ENCODE measurements at regions not wholly inside any gene's neighbourhood (a gene's known extent, or its start where the extent isn't known, plus 50 kb on each side); places are given as distances from the start of the nearest gene placed in this dataset.

DNA sequence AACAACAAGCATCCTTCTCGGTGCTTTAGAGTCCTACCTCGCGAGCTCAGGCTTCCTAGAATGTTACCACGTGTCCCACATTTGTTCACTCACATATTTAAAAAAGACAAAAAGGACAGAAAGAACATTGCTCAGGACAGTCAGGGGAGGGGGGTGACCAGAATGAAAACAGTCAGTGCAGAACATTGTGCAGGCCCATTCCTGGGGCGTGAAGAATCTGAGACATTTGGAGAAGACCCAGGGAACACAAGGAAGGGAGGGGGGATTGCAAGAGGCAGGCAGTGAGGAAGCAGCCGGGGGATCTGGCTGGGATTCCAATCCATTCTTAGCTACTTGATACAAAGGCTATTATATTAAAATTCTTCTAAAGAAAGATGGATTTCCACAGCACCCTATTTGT is 270.4 kb upstream of the CITED2 start:
- TF ChIP-seq, protein P1, sequence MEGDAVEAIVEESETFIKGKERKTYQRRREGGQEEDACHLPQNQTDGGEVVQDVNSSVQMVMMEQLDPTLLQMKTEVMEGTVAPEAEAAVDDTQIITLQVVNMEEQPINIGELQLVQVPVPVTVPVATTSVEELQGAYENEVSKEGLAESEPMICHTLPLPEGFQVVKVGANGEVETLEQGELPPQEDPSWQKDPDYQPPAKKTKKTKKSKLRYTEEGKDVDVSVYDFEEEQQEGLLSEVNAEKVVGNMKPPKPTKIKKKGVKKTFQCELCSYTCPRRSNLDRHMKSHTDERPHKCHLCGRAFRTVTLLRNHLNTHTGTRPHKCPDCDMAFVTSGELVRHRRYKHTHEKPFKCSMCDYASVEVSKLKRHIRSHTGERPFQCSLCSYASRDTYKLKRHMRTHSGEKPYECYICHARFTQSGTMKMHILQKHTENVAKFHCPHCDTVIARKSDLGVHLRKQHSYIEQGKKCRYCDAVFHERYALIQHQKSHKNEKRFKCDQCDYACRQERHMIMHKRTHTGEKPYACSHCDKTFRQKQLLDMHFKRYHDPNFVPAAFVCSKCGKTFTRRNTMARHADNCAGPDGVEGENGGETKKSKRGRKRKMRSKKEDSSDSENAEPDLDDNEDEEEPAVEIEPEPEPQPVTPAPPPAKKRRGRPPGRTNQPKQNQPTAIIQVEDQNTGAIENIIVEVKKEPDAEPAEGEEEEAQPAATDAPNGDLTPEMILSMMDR (conservative IDR thresholded peaks at IDR 0.05): no peak
- peaks cover 4% of the 10 kb centered on the region for H3K36me3 Mint-ChIP-seq (ENCODE audit: low read depth)
- peak overlapping the region; percentile 58 for H3K27ac Mint-ChIP-seq (ENCODE audit: unreplicated experiment)
- H3K4me3 Mint-ChIP-seq: no peak overlapping the region
- peaks cover 7% of the 10 kb centered on the region for H3K9me3 Mint-ChIP-seq
- H3K4me1 Mint-ChIP-seq: peaks cover 34% of the 10 kb centered on the region
- H3K27me3 Mint-ChIP-seq (ENCODE audit: low read depth): no peaks in the 10 kb centered on the region
- no peak for DNase-seq (ENCODE audit: low read depth, low spot score)

DNA sequence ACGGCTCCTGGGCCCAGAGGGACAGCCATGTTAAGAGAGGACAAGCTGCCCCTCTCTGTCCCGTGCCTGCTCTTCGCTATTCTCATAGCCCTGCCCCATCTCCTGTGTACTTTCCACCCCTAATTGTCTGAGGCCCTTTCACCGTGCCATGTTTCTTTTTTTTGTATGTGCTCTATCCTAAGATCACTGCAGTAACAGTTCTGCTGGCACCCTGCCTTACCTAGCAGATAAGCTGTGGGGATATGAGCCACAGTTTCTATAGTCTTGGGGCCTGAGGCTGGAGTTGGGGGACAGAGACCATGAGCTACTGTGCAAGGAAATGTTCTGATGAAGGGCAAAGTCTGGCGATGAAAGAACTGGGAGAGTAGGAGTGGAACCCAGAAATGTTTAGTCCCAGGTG is 269.5 kb upstream of the CITED2 start:
- no peak for DNase-seq (ENCODE audit: low read depth, low spot score)
- H3K4me1 Mint-ChIP-seq: peaks cover 26% of the 10 kb centered on the region
- no peaks in the 10 kb centered on the region for H3K27me3 Mint-ChIP-seq (ENCODE audit: low read depth)
- H3K9me3 Mint-ChIP-seq: peaks cover 9% of the 10 kb centered on the region
- no peak overlapping the region for H3K4me3 Mint-ChIP-seq
- H3K36me3 Mint-ChIP-seq (ENCODE audit: low read depth): peaks cover 2% of the 10 kb centered on the region
- TF ChIP-seq, protein P1 (conservative IDR thresholded peaks at IDR 0.05): no peak
- no peak overlapping the region for H3K27ac Mint-ChIP-seq (ENCODE audit: unreplicated experiment)

DNA sequence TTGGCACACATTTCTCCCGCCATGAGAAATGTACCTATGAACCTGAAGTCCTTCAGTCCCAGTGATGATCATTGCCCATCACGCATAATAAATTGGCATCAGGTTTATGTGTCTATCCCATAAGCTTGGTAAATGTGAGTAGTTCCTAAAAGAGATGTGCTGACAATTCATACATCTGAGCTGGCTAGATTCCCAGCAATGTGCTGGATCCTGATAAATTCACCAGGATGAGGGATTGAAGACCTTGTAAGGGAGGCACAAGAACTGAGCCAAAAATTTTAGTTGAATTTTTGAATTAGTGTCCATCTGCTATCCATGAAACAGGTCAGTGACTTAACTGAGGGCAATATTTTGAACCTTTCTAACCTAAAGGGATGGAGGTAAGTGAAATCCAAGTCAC is 267.9 kb upstream of the CITED2 start:
- H3K4me1 Mint-ChIP-seq: peaks cover 12% of the 10 kb centered on the region
- no peaks in the 10 kb centered on the region for H3K27me3 Mint-ChIP-seq (ENCODE audit: low read depth)
- no peak for DNase-seq (ENCODE audit: low read depth, low spot score)
- TF ChIP-seq, protein P1 (conservative IDR thresholded peaks at IDR 0.05): no peak
- H3K27ac Mint-ChIP-seq (ENCODE audit: unreplicated experiment): no peak overlapping the region
- no peak overlapping the region for H3K4me3 Mint-ChIP-seq
- H3K9me3 Mint-ChIP-seq: peaks cover 9% of the 10 kb centered on the region
- H3K36me3 Mint-ChIP-seq (ENCODE audit: low read depth): peaks cover 2% of the 10 kb centered on the region

DNA sequence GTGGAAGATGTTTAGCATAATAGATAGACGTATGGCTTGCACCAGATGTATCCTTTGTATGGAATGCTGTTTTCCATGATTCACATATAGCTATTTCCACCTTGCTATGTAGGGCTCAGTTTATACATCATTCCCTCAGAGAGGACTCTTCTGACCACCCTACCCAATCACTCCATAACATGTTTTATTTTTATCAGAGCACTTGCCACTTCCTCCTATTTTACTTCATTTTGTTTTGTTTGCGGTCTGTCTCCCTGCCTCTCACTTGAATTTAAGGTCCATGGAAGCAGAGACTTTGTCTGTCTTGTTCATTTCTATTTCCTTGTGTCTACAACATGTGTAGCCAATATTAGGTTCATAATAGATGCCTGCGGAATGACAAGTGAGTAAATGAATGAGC is 266.9 kb upstream of the CITED2 start:
- Mint-ChIP-seq H3K9me3 (peaks cover 3% of the 10 kb centered on the region), H3K27ac (ENCODE audit: unreplicated experiment) (no peak overlapping the region)
- TF ChIP-seq, protein P1 (conservative IDR thresholded peaks at IDR 0.05): no peak

DNA sequence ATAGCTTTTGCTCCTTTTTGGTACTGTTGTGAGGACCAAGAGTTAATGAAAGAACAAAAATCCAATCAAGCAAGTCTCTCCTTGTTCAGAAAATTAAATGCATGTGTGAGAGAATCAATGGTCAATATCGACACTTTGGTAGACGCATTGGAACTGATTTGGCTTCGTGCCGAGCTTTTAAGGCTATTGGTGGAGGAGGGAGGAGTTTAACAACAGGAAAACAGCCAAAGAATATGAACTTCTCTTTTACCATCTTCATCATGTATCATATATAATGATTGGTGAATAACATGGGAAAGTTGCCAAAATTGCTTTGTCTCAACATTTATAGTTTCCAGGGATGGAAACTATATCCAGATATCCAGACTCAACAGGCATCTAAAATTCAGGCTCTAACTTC is 266.5 kb upstream of the CITED2 start:
- Mint-ChIP-seq H3K9me3 (peaks cover 2% of the 10 kb centered on the region), H3K36me3 (ENCODE audit: low read depth) (no peaks in the 10 kb centered on the region), H3K4me1 (peaks cover 12% of the 10 kb centered on the region), H3K27ac (ENCODE audit: unreplicated experiment) (no peak overlapping the region), H3K27me3 (ENCODE audit: low read depth) (no peaks in the 10 kb centered on the region), H3K4me3 (no peak overlapping the region)
- no peak for DNase-seq (ENCODE audit: low read depth, low spot score)
- TF ChIP-seq, protein P1 (conservative IDR thresholded peaks at IDR 0.05): no peak

More for the DNA sequence above, 266.9 kb upstream of the CITED2 start:
- DNase-seq (ENCODE audit: low read depth, low spot score): no peak
- no peak overlapping the region for H3K4me3 Mint-ChIP-seq
- H3K27me3 Mint-ChIP-seq (ENCODE audit: low read depth): no peaks in the 10 kb centered on the region
- H3K4me1 Mint-ChIP-seq: peaks cover 12% of the 10 kb centered on the region
- H3K36me3 Mint-ChIP-seq (ENCODE audit: low read depth): no peaks in the 10 kb centered on the region

DNA sequence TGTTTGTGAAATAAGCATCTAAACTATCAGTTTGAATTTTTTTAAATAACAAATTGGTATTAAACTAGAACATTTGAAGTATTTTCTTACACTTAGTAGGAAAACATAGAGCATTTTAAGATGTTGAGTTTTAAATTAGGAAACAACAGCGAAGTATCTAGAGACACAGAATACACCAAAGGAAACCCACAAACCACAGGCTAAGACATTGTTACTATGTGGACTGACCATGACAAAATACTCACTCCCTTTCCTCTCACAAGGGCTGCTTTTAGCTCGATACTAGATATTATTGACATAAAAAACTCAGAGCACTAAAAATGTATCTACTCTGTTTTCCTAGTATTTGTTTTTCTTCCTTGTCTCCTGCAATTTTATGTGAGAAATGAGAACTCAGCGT is 266.0 kb upstream of the CITED2 start:
- no peak overlapping the region for H3K4me3 Mint-ChIP-seq
- no peaks in the 10 kb centered on the region for H3K27me3 Mint-ChIP-seq (ENCODE audit: low read depth)
- H3K9me3 Mint-ChIP-seq: peaks cover 2% of the 10 kb centered on the region
- TF ChIP-seq, protein P1 (conservative IDR thresholded peaks at IDR 0.05): no peak
- no peaks in the 10 kb centered on the region for H3K36me3 Mint-ChIP-seq (ENCODE audit: low read depth)
- peaks cover 12% of the 10 kb centered on the region for H3K4me1 Mint-ChIP-seq
- no peak overlapping the region for H3K27ac Mint-ChIP-seq (ENCODE audit: unreplicated experiment)
- no peak for DNase-seq (ENCODE audit: low read depth, low spot score)

Measured in neural crest cell (in vitro differentiated cells).